NB4 (cell line): ENCODE measurements at regions not wholly inside any gene's neighbourhood (a gene's known extent, or its start where the extent isn't known, plus 50 kb on each side); places are given as distances from the start of the nearest gene placed in this dataset.

Experiments used
- DNase-seq: peaks from one replicate; pipeline ENCODE4 v3.0.0; 2010; ENCODE audit warnings: low read depth
- H3K4me3 ChIP-seq: one replicate; pipeline ENCODE4 v1.5.1; 2011; ENCODE audit warnings: mild to moderate bottlenecking, low read depth, low read length, moderate library complexity
- MYC ChIP-seq: IDR thresholded peaks from 2 replicates; pipeline ENCODE4 v1.6.1; 2011; ENCODE audit warnings: low read depth, low read length
- POLR2A ChIP-seq: IDR thresholded peaks from 2 replicates; pipeline ENCODE4 v1.6.1; 2011; ENCODE audit warnings: mild to moderate bottlenecking; ENCODE audit not compliant: insufficient read length; ENCODE audit errors: extremely low read depth
- TF ChIP-seq, protein P1 (sequence below): IDR thresholded peaks from one replicate; pipeline ENCODE4 v1.5.1; 2012; ENCODE audit warnings: low read depth, low read length
- TF ChIP-seq, protein P2 (sequence below): IDR thresholded peaks from 2 replicates; pipeline ENCODE4 v1.6.1; 2011; ENCODE audit warnings: low read depth, low read length

DNA sequence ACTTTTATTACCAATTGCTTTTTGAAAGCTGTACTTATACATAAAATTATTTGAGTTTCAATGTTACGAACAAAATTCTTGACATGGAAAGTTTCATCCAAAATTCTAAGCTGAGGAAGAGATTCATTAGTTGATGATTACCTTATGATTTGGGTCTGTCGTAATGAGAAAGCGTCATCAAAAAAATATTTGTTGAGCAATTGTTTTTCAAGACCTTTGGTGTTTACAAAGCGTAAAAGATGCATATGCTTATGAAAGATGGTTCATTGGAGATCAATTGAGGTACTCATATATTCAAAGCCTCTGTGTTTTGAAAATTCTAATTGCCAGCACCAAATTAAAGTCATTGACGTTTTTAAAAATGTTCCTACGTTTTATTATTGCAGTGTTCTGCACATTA is 110.5 kb upstream of the DOK5 start:
- TF ChIP-seq, protein P1, sequence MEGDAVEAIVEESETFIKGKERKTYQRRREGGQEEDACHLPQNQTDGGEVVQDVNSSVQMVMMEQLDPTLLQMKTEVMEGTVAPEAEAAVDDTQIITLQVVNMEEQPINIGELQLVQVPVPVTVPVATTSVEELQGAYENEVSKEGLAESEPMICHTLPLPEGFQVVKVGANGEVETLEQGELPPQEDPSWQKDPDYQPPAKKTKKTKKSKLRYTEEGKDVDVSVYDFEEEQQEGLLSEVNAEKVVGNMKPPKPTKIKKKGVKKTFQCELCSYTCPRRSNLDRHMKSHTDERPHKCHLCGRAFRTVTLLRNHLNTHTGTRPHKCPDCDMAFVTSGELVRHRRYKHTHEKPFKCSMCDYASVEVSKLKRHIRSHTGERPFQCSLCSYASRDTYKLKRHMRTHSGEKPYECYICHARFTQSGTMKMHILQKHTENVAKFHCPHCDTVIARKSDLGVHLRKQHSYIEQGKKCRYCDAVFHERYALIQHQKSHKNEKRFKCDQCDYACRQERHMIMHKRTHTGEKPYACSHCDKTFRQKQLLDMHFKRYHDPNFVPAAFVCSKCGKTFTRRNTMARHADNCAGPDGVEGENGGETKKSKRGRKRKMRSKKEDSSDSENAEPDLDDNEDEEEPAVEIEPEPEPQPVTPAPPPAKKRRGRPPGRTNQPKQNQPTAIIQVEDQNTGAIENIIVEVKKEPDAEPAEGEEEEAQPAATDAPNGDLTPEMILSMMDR, result no peak
- TF ChIP-seq POLR2A (no peak), MYC (no peak)
- TF ChIP-seq, protein P2, sequence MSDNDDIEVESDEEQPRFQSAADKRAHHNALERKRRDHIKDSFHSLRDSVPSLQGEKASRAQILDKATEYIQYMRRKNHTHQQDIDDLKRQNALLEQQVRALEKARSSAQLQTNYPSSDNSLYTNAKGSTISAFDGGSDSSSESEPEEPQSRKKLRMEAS, result no peak
- H3K4me3 ChIP-seq, result no peak overlapping the region
- DNase-seq, result no peak

DNA sequence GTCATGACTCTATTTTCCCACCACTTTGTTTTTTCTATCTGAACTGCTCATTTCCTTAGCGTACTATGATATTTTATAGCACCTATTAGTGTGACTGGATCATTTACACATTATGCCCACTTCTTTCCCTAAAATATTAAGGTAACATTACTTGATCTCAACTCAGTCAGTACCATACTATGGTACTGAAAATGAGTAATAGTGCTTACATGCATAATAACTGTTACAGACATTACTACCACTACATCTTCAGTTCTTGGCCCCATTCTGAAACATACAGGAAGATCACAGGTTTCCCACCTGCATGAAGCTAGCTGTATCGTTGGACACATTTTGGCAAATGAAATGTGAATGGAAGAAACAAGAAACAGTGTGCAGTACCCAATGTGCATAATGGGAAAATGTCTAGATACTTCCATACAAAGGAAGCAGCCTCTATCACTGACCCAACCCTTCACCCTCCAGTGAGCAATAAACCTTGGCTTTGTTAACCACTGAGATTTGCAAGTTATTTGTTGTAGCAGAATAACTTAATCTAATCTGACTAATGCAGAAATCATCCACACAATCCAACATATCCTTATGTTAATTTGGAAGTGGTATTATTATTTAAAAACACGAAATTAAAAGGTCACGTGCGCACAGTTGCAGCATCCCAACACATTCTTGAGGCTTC is 108.6 kb upstream of the DOK5 start:
- no peak for DNase-seq
- H3K4me3 ChIP-seq, result no peak overlapping the region
- TF ChIP-seq MYC (no peak), POLR2A (no peak)
- TF ChIP-seq, protein P2, result no peak
- TF ChIP-seq, protein P1, result no peak

DNA sequence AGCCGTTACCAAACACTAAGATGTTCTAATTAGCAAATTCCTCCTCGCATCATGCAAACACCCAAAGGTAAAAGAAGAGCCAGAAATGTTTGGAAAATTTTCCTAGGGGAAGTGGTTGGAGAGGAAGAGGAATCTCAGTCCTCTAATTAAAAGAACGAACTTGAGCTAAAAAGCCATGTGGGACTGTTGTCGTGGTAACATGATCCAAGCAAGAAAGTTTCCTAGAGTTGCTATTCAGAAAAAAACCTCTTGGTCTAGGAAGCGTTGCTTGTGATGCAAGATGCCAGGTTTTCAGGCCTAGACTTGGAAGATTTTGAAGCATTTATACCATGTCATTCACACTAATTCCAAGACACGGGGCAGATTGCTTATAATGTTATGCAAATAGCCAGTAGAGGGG is 106.8 kb upstream of the DOK5 start:
- H3K4me3 ChIP-seq, result no peak overlapping the region
- no peak for TF ChIP-seq MYC
- TF ChIP-seq, protein P2, result no peak
- TF ChIP-seq, protein P1, result no peak
- DNase-seq, result no peak

DNA sequence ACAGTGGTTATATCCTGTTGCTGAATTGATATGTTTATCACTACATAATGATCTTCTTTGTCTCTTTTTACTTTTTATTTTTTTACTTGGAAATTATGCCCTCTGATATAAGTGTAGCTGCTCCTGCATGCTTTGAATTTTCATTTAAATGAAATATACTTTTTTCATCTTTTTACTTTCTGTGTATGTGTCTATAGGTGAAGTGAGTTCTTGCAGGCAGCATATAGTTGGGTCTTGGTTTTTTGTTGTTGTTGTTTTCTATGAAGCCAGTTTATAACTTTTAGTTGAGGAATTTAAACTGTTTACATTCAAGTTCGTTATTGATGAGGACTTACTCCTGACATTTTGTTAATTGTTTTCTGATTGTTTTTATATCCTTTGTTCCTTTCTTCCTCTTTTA is 103.1 kb upstream of the DOK5 start:
- TF ChIP-seq MYC (no peak), POLR2A (no peak)
- TF ChIP-seq, protein P1, result no peak
- TF ChIP-seq, protein P2, result no peak
- DNase-seq, result no peak
- no peak overlapping the region for H3K4me3 ChIP-seq

DNA sequence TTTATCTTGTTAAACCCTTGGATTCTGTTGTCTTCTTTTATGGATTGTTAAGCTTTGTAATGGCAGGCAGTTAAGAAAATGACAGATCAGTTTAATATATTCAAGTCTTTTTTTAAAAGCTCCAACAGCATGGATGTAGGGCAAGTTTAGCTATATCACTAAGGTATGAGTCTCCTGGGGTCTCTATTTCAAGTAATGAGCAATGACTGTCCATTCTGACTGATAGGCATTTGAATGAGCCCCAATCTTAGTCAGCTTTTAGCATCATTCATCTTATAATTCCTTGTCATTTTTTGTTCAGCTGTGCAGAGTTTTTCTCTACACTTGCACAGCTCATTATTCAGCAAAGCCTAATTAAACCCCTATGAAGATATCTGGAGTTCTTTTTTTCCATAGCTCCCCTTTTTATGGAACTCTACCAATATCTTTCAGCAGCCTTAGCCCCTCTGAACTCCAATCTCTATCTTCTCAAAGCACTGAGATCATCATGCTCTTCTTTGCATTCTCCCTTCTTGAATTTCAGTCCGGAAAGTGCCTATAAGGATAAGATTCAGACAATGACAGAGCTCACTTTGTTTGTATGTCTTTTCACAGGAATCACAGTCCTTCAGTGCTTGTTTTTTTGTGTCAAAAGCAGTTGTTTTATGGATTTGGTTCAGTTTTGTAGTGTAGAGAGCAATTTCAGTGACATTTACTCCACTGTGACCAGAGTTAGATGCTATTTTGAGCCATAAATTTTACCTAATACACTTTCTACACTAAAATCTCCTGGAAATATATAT is 97.2 kb upstream of the DOK5 start:
- H3K4me3 ChIP-seq, result no peak overlapping the region
- DNase-seq, result no peak
- TF ChIP-seq MYC (no peak), POLR2A (no peak)
- TF ChIP-seq, protein P1, result no peak
- TF ChIP-seq, protein P2, result no peak
